SK-N-SH treated with all-trans-retinoic acid at 6 μM for 48 hours (cell line): ENCODE measurements at regions not wholly inside any gene's neighbourhood (a gene's known extent, or its start where the extent isn't known, plus 50 kb on each side); places are given as distances from the start of the nearest gene placed in this dataset.
A peak's percentile ranks its signal among the peaks of the same experiment; 100 is the strongest.

ENCODE experiments used
- ATAC-seq: fragments of 200-7000 bp; cut with Tn5 transposase; 3 replicates; pipeline ENCODE4 v1.9.1; 2020; ENCODE audit warnings: mild to moderate bottlenecking, moderate library complexity
- ARNTL ChIP-seq: fragments of 450-650 bp; formaldehyde crosslinking; IDR thresholded peaks from 2 replicates; pipeline ENCODE4 v1.5.0; 2020; ENCODE audit warnings: low read depth, mild to moderate bottlenecking, moderate library complexity, borderline replicate concordance
- BACH2 ChIP-seq: fragments of 250-450 bp; sonication (Bioruptor Pico); IDR thresholded peaks from 2 replicates; pipeline ENCODE4 v1.9.0; 2021; ENCODE audit warnings: mild to moderate bottlenecking, borderline replicate concordance
- ESRRG ChIP-seq: fragments of 250-450 bp; sonication (Bioruptor Pico); IDR thresholded peaks from 2 replicates; pipeline ENCODE4 v1.6.1; 2021; ENCODE audit warnings: mild to moderate bottlenecking
- GLIS3 ChIP-seq: fragments of 250-450 bp; sonication (Bioruptor Pico); IDR thresholded peaks from 2 replicates; pipeline ENCODE4 v1.5.0; 2020; ENCODE audit warnings: mild to moderate bottlenecking, moderate library complexity
- ISL1 ChIP-seq: fragments of 250-450 bp; sonication (Bioruptor Pico); IDR thresholded peaks from 2 replicates; pipeline ENCODE4 v2.1.2; 2022; ENCODE audit warnings: mild to moderate bottlenecking, moderate library complexity
- OSR1 ChIP-seq: fragments of 250-450 bp; sonication (Bioruptor Pico); IDR thresholded peaks from 2 replicates; pipeline ENCODE4 v1.8.0; 2022; ENCODE audit warnings: moderate library complexity, mild to moderate bottlenecking, inconsistent platforms
- PPARA ChIP-seq: fragments of 250-450 bp; sonication (Bioruptor Pico); IDR thresholded peaks from 2 replicates; pipeline ENCODE4 v1.5.0; 2020; ENCODE audit warnings: mild to moderate bottlenecking, borderline replicate concordance
- RARB ChIP-seq: fragments of 250-450 bp; sonication (Bioruptor Pico); IDR thresholded peaks from 2 replicates; pipeline ENCODE4 v1.8.0; 2021; ENCODE audit warnings: mild to moderate bottlenecking, moderate library complexity
- TCF4 ChIP-seq: fragments of 250-450 bp; sonication (Bioruptor Pico); IDR thresholded peaks from 2 replicates; pipeline ENCODE4 v1.8.0; 2021; ENCODE audit warnings: mild to moderate bottlenecking, moderate library complexity, borderline replicate concordance
- ZC3H10 ChIP-seq: fragments of 250-450 bp; sonication (Bioruptor Pico); IDR thresholded peaks from 2 replicates; pipeline ENCODE4 v1.5.1; 2021; ENCODE audit warnings: mild to moderate bottlenecking, moderate library complexity
- ZFP3 ChIP-seq: fragments of 250-450 bp; sonication (Bioruptor Pico); IDR thresholded peaks from 2 replicates; pipeline ENCODE4 v1.5.0; 2020; ENCODE audit warnings: mild to moderate bottlenecking, moderate library complexity
- ZFP30 ChIP-seq: fragments of 450-650 bp; formaldehyde crosslinking; IDR thresholded peaks from 2 replicates; pipeline ENCODE4 v1.5.0; 2022; ENCODE audit warnings: mild to moderate bottlenecking, moderate library complexity
- ZNF565 ChIP-seq: fragments of 450-650 bp; formaldehyde crosslinking; conservative IDR thresholded peaks from 2 replicates; pipeline ENCODE4 v1.5.0; 2020; ENCODE audit warnings: low read depth, mild to moderate bottlenecking, moderate library complexity
- ZNF8 ChIP-seq: fragments of 450-650 bp; formaldehyde crosslinking; IDR thresholded peaks from 2 replicates; pipeline ENCODE4 v1.5.0; 2020; ENCODE audit warnings: mild to moderate bottlenecking, moderate library complexity
- TF ChIP-seq, protein P1 (sequence below): fragments of 250-450 bp; sonication (Bioruptor Pico); IDR thresholded peaks from 2 replicates; pipeline ENCODE4 v1.5.1; 2021; ENCODE audit warnings: mild to moderate bottlenecking, moderate library complexity
- TF ChIP-seq, protein P2 (sequence below): fragments of 250-450 bp; sonication (Bioruptor Pico); IDR thresholded peaks from 2 replicates; pipeline ENCODE4 v1.5.0; 2020; ENCODE audit warnings: mild to moderate bottlenecking, moderate library complexity
- TF ChIP-seq, protein P3 (sequence below): fragments of 250-450 bp; sonication (Bioruptor Pico); IDR thresholded peaks from 2 replicates; pipeline ENCODE4 v1.8.0; 2021; ENCODE audit warnings: low read depth, mild to moderate bottlenecking, moderate library complexity, borderline replicate concordance
- TF ChIP-seq, protein P4 (sequence below): fragments of 250-450 bp; sonication (Bioruptor Pico); IDR thresholded peaks from 2 replicates; pipeline ENCODE4 v1.5.1; 2020; ENCODE audit warnings: low read depth, mild to moderate bottlenecking, moderate library complexity

DNA sequence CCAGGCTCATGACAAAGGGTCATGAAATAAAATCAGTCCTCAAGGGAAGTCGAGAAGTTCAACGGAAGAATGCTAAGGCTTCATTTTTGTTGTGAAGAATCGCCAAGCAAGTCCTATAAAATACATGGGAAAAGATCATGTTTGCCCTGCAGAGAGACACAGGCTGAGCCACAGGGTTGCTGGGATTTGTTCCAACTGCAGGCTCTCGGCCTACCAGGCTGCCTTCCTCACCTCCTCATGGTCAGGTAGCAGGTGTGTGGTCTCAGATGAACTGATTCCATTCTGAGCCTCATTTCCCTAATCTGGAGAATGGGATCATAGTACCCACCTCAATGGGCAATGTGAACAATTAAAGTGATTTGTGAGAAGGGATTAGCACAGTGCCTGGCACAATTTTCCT, 114.9 kb upstream of the SPATA13 start (continued):
- TF ChIP-seq, protein P1, sequence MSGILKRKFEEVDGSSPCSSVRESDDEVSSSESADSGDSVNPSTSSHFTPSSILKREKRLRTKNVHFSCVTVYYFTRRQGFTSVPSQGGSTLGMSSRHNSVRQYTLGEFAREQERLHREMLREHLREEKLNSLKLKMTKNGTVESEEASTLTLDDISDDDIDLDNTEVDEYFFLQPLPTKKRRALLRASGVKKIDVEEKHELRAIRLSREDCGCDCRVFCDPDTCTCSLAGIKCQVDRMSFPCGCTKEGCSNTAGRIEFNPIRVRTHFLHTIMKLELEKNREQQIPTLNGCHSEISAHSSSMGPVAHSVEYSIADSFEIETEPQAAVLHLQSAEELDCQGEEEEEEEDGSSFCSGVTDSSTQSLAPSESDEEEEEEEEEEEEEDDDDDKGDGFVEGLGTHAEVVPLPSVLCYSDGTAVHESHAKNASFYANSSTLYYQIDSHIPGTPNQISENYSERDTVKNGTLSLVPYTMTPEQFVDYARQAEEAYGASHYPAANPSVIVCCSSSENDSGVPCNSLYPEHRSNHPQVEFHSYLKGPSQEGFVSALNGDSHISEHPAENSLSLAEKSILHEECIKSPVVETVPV (CRISPR knock-in tag): no peak
- TF ChIP-seq ZFP30: no peak
- no peak for TF ChIP-seq ZNF565 (CRISPR knock-in tag)
- TF ChIP-seq BACH2 (CRISPR knock-in tag): no peak
- no peak for TF ChIP-seq ESRRG (CRISPR knock-in tag)

DNA sequence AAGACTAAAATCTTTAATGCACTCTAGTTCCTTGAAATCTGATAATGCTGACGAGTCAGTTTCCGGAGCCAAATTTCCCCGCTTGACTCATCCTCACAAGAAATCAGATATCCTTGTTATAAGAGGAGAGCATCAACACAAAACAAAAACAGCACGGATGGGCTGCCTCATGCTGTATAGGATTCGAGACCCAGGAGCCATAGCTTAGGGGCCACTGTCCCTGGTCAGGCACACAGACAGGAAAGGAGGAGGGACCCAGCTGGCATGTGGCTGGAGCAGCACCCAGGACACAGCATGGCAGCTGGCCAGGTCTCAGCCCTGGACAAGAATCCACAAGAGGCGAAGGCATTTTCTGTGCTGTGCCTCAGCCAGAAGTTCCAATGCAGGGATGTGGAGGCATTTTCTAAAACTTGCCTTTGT, 110.2 kb upstream of the SPATA13 start:
- no peak for TF ChIP-seq ZNF565 (CRISPR knock-in tag)
- TF ChIP-seq ZNF8: no peak
- TF ChIP-seq, protein P2, sequence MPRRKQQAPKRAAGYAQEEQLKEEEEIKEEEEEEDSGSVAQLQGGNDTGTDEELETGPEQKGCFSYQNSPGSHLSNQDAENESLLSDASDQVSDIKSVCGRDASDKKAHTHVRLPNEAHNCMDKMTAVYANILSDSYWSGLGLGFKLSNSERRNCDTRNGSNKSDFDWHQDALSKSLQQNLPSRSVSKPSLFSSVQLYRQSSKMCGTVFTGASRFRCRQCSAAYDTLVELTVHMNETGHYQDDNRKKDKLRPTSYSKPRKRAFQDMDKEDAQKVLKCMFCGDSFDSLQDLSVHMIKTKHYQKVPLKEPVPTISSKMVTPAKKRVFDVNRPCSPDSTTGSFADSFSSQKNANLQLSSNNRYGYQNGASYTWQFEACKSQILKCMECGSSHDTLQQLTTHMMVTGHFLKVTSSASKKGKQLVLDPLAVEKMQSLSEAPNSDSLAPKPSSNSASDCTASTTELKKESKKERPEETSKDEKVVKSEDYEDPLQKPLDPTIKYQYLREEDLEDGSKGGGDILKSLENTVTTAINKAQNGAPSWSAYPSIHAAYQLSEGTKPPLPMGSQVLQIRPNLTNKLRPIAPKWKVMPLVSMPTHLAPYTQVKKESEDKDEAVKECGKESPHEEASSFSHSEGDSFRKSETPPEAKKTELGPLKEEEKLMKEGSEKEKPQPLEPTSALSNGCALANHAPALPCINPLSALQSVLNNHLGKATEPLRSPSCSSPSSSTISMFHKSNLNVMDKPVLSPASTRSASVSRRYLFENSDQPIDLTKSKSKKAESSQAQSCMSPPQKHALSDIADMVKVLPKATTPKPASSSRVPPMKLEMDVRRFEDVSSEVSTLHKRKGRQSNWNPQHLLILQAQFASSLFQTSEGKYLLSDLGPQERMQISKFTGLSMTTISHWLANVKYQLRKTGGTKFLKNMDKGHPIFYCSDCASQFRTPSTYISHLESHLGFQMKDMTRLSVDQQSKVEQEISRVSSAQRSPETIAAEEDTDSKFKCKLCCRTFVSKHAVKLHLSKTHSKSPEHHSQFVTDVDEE: no peak
- TF ChIP-seq, protein P3, sequence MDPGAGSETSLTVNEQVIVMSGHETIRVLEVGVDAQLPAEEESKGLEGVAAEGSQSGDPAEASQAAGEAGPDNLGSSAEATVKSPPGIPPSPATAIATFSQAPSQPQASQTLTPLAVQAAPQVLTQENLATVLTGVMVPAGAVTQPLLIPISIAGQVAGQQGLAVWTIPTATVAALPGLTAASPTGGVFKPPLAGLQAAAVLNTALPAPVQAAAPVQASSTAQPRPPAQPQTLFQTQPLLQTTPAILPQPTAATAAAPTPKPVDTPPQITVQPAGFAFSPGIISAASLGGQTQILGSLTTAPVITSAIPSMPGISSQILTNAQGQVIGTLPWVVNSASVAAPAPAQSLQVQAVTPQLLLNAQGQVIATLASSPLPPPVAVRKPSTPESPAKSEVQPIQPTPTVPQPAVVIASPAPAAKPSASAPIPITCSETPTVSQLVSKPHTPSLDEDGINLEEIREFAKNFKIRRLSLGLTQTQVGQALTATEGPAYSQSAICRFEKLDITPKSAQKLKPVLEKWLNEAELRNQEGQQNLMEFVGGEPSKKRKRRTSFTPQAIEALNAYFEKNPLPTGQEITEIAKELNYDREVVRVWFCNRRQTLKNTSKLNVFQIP (CRISPR knock-in tag): no peak
- no peak for TF ChIP-seq ZFP30
- TF ChIP-seq TCF4 (CRISPR knock-in tag): no peak
- TF ChIP-seq, protein P4, sequence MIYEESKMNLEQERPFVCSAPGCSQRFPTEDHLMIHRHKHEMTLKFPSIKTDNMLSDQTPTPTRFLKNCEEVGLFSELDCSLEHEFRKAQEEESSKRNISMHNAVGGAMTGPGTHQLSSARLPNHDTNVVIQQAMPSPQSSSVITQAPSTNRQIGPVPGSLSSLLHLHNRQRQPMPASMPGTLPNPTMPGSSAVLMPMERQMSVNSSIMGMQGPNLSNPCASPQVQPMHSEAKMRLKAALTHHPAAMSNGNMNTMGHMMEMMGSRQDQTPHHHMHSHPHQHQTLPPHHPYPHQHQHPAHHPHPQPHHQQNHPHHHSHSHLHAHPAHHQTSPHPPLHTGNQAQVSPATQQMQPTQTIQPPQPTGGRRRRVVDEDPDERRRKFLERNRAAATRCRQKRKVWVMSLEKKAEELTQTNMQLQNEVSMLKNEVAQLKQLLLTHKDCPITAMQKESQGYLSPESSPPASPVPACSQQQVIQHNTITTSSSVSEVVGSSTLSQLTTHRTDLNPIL (CRISPR knock-in tag): no peak
- no peak for TF ChIP-seq GLIS3 (CRISPR knock-in tag)
- ATAC-seq: peak; percentile 83

DNA sequence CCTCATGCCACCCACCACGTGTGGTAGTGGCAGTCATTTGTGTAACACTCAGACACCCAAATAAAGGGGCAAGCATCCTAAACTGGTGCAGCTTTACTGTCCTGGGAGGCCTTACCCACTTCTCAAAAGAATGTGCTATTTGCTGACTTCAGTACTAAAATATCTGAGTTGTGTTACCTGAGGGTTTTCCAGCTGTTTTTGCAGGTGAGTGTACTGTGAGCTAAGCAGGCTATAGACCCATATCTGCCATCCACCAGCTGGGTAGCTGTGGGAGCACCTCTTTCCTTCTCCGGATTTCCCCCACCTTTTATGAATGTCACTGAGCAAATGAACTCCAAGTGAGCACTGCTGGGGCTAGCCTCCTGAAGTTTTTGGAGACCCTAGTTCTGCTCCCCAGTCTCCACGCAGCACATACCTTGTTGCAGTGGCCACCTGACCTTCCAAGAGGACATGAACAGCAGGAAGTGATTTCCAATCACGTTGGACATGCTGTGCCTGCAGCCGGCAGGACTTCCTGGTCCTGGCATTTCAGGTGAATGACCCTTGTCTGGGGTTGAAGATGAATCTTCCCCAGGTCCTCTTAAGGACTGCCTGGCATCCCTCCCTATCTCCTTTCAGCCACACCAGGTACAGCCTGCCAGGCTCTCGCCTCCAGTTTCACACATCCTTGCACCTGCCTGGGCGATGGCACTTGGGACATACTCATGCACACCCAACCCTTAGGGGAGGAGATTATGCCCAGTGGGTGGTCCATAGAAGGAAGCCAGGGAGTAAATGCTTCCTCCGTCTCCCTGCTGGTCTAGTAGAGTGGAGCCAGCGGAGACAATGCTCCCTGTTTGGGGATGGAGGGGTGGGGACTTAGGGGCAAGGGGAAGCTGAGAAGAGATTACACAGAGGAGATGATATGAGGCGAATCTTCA, 109.5 kb upstream of the SPATA13 start:
- peak; percentile 11; the same call in 2 of the 3 replicates for ATAC-seq
- TF ChIP-seq ZFP3 (no peak), ZC3H10 (CRISPR knock-in tag) (no peak), PPARA (no peak), ZNF8 (no peak), ISL1 (no peak), ESRRG (CRISPR knock-in tag) (no peak), ZFP30 (no peak), RARB (CRISPR knock-in tag) (no peak), ZNF565 (CRISPR knock-in tag) (no peak), ARNTL (CRISPR knock-in tag) (no peak), GLIS3 (CRISPR knock-in tag) (no peak), OSR1 (CRISPR knock-in tag) (no peak)
- TF ChIP-seq, protein P1 (CRISPR knock-in tag): no peak
- TF ChIP-seq, protein P3 (CRISPR knock-in tag): no peak
- TF ChIP-seq, protein P4 (CRISPR knock-in tag): no peak
- TF ChIP-seq, protein P2: no peak
